Panc1 (cell line): ENCODE measurements at regions not wholly inside any gene's neighbourhood (a gene's known extent, or its start where the extent isn't known, plus 50 kb on each side); places are given as distances from the start of the nearest gene placed in this dataset.

Experiments
- POLR2AphosphoS5 ChIP-seq: IDR thresholded peaks from 2 replicates; pipeline ENCODE4 v1.6.1; 2012; ENCODE audit warnings: mild to moderate bottlenecking, low read depth, low read length, moderate library complexity
- TF ChIP-seq, protein P1 (sequence below): fragments of 450-650 bp; IDR thresholded peaks from 2 replicates; pipeline ENCODE4 v1.5.1; 2017; ENCODE audit warnings: mild to moderate bottlenecking

DNA sequence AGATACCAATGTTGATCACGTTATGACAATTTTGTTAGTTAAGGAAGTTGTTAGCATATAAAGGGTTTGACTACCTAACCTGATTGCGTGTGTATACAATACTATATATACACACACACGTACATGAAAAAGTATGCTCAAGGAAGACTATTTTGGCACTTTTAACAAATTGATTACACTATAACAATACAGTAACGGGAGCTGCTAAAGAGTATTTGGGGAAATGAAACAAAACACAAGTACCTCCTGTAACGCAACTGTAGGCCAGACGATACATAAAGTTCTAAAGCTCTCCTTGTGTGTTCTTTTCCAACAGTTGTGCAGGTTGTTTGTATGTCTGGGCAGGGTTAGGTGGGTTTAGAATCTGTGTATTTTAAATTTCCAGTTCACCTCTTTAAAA, 98.7 kb downstream of the PLEKHG1 start:
- TF ChIP-seq, protein P1, sequence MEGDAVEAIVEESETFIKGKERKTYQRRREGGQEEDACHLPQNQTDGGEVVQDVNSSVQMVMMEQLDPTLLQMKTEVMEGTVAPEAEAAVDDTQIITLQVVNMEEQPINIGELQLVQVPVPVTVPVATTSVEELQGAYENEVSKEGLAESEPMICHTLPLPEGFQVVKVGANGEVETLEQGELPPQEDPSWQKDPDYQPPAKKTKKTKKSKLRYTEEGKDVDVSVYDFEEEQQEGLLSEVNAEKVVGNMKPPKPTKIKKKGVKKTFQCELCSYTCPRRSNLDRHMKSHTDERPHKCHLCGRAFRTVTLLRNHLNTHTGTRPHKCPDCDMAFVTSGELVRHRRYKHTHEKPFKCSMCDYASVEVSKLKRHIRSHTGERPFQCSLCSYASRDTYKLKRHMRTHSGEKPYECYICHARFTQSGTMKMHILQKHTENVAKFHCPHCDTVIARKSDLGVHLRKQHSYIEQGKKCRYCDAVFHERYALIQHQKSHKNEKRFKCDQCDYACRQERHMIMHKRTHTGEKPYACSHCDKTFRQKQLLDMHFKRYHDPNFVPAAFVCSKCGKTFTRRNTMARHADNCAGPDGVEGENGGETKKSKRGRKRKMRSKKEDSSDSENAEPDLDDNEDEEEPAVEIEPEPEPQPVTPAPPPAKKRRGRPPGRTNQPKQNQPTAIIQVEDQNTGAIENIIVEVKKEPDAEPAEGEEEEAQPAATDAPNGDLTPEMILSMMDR, result no peak
- no peak for TF ChIP-seq POLR2AphosphoS5
